IMR-90 (cell line): ENCODE measurements at regions not wholly inside any gene's neighbourhood (a gene's known extent, or its start where the extent isn't known, plus 50 kb on each side); places are given as distances from the start of the nearest gene placed in this dataset.

Experiments
- ATAC-seq: fragments of 200-7000 bp; cut with Tn5 transposase; 2 replicates; pipeline ENCODE4 v1.9.1; 2020; ENCODE audit warnings: low read depth, mild to moderate bottlenecking, moderate library complexity
- BruUV-seq: library from RNA; stranded (reverse); fragments of 400-500 nt; replicated peaks from 2 replicates; lab custom pipeline; 2021; lab: Mats Ljungman, UMichigan
- CTCF ChIA-PET: fragments of 300-600 bp; formaldehyde crosslinking; extraction: SDS; loops from one replicate; lab custom pipeline; 2021; ENCODE audit warnings: antibody characterized with exemption; lab: Yijun Ruan, JAX
- POLR2A ChIA-PET: fragments of 300-600 bp; sonication (Branson Sonifier 250); formaldehyde crosslinking; loops from one replicate; lab custom pipeline; 2022; ENCODE audit warnings: antibody characterized with exemption; ENCODE audit not compliant: unreplicated experiment; lab: Charles Lee
- DNase-seq: peaks from one replicate; pipeline ENCODE4 v3.0.0; 2013
- H2AFZ ChIP-seq: replicated peaks from 2 replicates; pipeline ENCODE3; 2013; ENCODE audit warnings: low read length, mild to moderate bottlenecking; ENCODE audit not compliant: poor library complexity
- H2AK5ac ChIP-seq: 2 replicates; pipeline ENCODE4 v1.6.1; 2013; ENCODE audit warnings: low read depth, low read length, inconsistent platforms
- H2AK9ac ChIP-seq: replicated peaks from 2 replicates; pipeline ENCODE3; 2013; ENCODE audit warnings: mild to moderate bottlenecking, low read depth, low read length, moderate library complexity; ENCODE audit not compliant: poor library complexity
- H2BK120ac ChIP-seq: 2 replicates; pipeline ENCODE4 v1.6.1; 2013; ENCODE audit warnings: low read depth, low read length, inconsistent platforms
- H2BK15ac ChIP-seq: 3 replicates; pipeline ENCODE4 v1.6.1; 2013; ENCODE audit warnings: low read depth, low read length, inconsistent platforms
- H2BK20ac ChIP-seq: 2 replicates; pipeline ENCODE4 v1.6.1; 2013; ENCODE audit warnings: low read depth, mild to moderate bottlenecking, inconsistent platforms, low read length, moderate library complexity
- H2BK5ac ChIP-seq: 2 replicates; pipeline ENCODE4 v1.6.1; 2013; ENCODE audit warnings: mild to moderate bottlenecking, low read depth, low read length, inconsistent platforms; ENCODE audit not compliant: poor library complexity, severe bottlenecking
- H3K14ac ChIP-seq: replicated peaks from 2 replicates; pipeline ENCODE4 v1.6.1; 2013; ENCODE audit warnings: low read depth, low read length, inconsistent platforms
- H3K18ac ChIP-seq: 2 replicates; pipeline ENCODE4 v1.6.1; 2013; ENCODE audit warnings: low read depth, low read length, control low read depth
- H3K23ac ChIP-seq: 2 replicates; pipeline ENCODE4 v1.6.1; 2013; ENCODE audit warnings: low read depth, low read length, inconsistent platforms
- H3K27ac ChIP-seq: 2 replicates; pipeline ENCODE4 v1.5.1; 2013; ENCODE audit warnings: mild to moderate bottlenecking, control low read depth, low read length; ENCODE audit not compliant: insufficient read depth
- H3K27me3 ChIP-seq: 2 replicates; pipeline ENCODE4 v1.6.1; 2013; ENCODE audit warnings: low read length; ENCODE audit not compliant: control insufficient read depth, insufficient read depth
- H3K36me3 ChIP-seq: 2 replicates; pipeline ENCODE4 v1.6.1; 2013; ENCODE audit warnings: low read length, mixed read lengths; ENCODE audit not compliant: control insufficient read depth, insufficient read depth
- H3K4ac ChIP-seq: 2 replicates; pipeline ENCODE4 v1.6.1; 2013; ENCODE audit warnings: low read depth, low read length, inconsistent platforms
- H3K4me1 ChIP-seq: 2 replicates; pipeline ENCODE4 v1.6.1; 2013; ENCODE audit warnings: low read length, mixed read lengths; ENCODE audit not compliant: control insufficient read depth, insufficient read depth
- H3K4me2 ChIP-seq: 2 replicates; pipeline ENCODE4 v1.6.1; 2013; ENCODE audit warnings: low read depth, mild to moderate bottlenecking, control low read depth, low read length, moderate library complexity
- H3K4me3 ChIP-seq: 2 replicates; pipeline ENCODE4 v1.5.1; 2013; ENCODE audit warnings: low read depth, mild to moderate bottlenecking, control low read depth, low read length, moderate library complexity; ENCODE audit not compliant: insufficient read depth
- H3K56ac ChIP-seq: 2 replicates; pipeline ENCODE4 v1.6.1; 2013; ENCODE audit warnings: low read length, inconsistent platforms; ENCODE audit not compliant: insufficient read depth; ENCODE audit errors: extremely low read depth
- H3K79me1 ChIP-seq, 2 experiments: 2 replicates each; pipeline ENCODE4 v1.6.1; 2013; ENCODE audit warnings: low read length in 2 of 2, inconsistent platforms in 1 of 2, low read depth in 1 of 2
- H3K9ac ChIP-seq: 2 replicates; pipeline ENCODE4 v1.6.1; 2013; ENCODE audit warnings: low read depth, low read length, control low read depth
- H3K9me1 ChIP-seq: 2 replicates; pipeline ENCODE4 v1.6.1; 2013; ENCODE audit warnings: low read length, inconsistent platforms; ENCODE audit not compliant: insufficient read depth
- H3K9me3 ChIP-seq: 2 replicates; pipeline ENCODE4 v1.6.1; 2013; ENCODE audit warnings: low read length; ENCODE audit not compliant: control insufficient read depth, insufficient read depth
- H4K20me1 ChIP-seq: 2 replicates; pipeline ENCODE4 v1.6.1; 2013; ENCODE audit warnings: low read length, inconsistent platforms; ENCODE audit not compliant: insufficient read depth
- H4K5ac ChIP-seq: 2 replicates; pipeline ENCODE4 v1.6.1; 2013; ENCODE audit warnings: mild to moderate bottlenecking, low read depth, low read length, control low read depth
- H4K8ac ChIP-seq, 2 experiments: 2 replicates each; pipeline ENCODE4 v1.6.1; 2013; ENCODE audit warnings: low read depth in 2 of 2, low read length in 2 of 2, control low read depth in 1 of 2, inconsistent platforms in 1 of 2
- H4K91ac ChIP-seq: 2 replicates; pipeline ENCODE4 v1.6.1; 2013; ENCODE audit warnings: low read depth, low read length, inconsistent platforms; ENCODE audit not compliant: insufficient read depth
- BHLHE40 ChIP-seq: fragments of 150-350 bp; IDR thresholded peaks from 2 replicates; pipeline ENCODE4 v1.6.1; 2016; ENCODE audit warnings: mild to moderate bottlenecking, low read depth, low read length
- CEBPB ChIP-seq: IDR thresholded peaks from 2 replicates; pipeline ENCODE4 v1.6.1; 2012; ENCODE audit warnings: low read depth, low read length, improper control_type of control experiment
- CHD1 ChIP-seq: IDR thresholded peaks from 2 replicates; pipeline ENCODE4 v1.6.1; 2012; ENCODE audit warnings: low read depth, low read length, improper control_type of control experiment
- CTCF ChIP-seq: conservative IDR thresholded peaks from 2 replicates; pipeline ENCODE4 v1.5.1; 2012; ENCODE audit warnings: mild to moderate bottlenecking, low read depth, low read length, improper control_type of control experiment
- ELK1 ChIP-seq: fragments of 150-350 bp; IDR thresholded peaks from 2 replicates; pipeline ENCODE4 v1.6.1; 2016; ENCODE audit warnings: low read depth, mild to moderate bottlenecking, low read length, moderate library complexity, borderline replicate concordance
- FOS ChIP-seq: fragments of 150-350 bp; IDR thresholded peaks from 2 replicates; pipeline ENCODE4 v1.6.1; 2016; ENCODE audit warnings: low read depth, low read length
- MAFK ChIP-seq: IDR thresholded peaks from 2 replicates; pipeline ENCODE4 v1.6.1; 2012; ENCODE audit warnings: low read depth, low read length, improper control_type of control experiment
- MAZ ChIP-seq: IDR thresholded peaks from 2 replicates; pipeline ENCODE4 v1.6.1; 2012; ENCODE audit warnings: low read depth, mild to moderate bottlenecking, low read length, improper control_type of control experiment, moderate library complexity, borderline replicate concordance
- MXI1 ChIP-seq: IDR thresholded peaks from 2 replicates; pipeline ENCODE4 v1.6.1; 2012; ENCODE audit warnings: low read depth, mild to moderate bottlenecking, low read length, moderate library complexity, borderline replicate concordance
- NFE2L2 ChIP-seq: fragments of 150-350 bp; IDR thresholded peaks from 2 replicates; pipeline ENCODE4 v1.6.1; 2016; ENCODE audit warnings: low read depth, mild to moderate bottlenecking, low read length
- POLR2A ChIP-seq: IDR thresholded peaks from 2 replicates; pipeline ENCODE4 v1.6.1; 2012; ENCODE audit warnings: mild to moderate bottlenecking, low read depth, low read length
- RAD21 ChIP-seq: IDR thresholded peaks from 2 replicates; pipeline ENCODE4 v1.6.1; 2012; ENCODE audit warnings: low read length, improper control_type of control experiment
- RCOR1 ChIP-seq: IDR thresholded peaks from 2 replicates; pipeline ENCODE4 v1.6.1; 2012; ENCODE audit warnings: mild to moderate bottlenecking, low read length, improper control_type of control experiment; ENCODE audit not compliant: insufficient replicate concordance
- RFX5 ChIP-seq: IDR thresholded peaks from 2 replicates; pipeline ENCODE4 v1.8.0; 2012; ENCODE audit warnings: low read depth, mild to moderate bottlenecking, low read length, moderate library complexity
- SMC3 ChIP-seq: fragments of 150-350 bp; IDR thresholded peaks from 2 replicates; pipeline ENCODE4 v1.6.1; 2016; ENCODE audit warnings: low read depth, mild to moderate bottlenecking, antibody characterized with exemption, low read length, moderate library complexity
- WGBS, 2 experiments: methylation state at CpG; one replicate each; pipeline versions ENCODE4 v1.1.5 to v1.1.7; 2013; ENCODE audit warnings: missing lambda C conversion rate in 2 of 2; ENCODE audit not compliant: insufficient read length in 1 of 2; ENCODE audit errors: extremely low coverage in 2 of 2; 5-methylcytosine and 5-hydroxymethylcytosine counted together
- dilution Hi-C: fragments of 300-500 bp; cut with HindIII; formaldehyde crosslinking; loops from one replicate; pipeline ENCODE4 v1.14.3; 2018; ENCODE audit warnings: low sequenced_read_pairs; ENCODE audit not compliant: unreplicated experiment
- in situ Hi-C: fragments of 300-500 bp; cut with MboI; formaldehyde crosslinking; loops from 3 replicates; pipeline ENCODE4 v1.14.3; 2019; ENCODE audit warnings: low sequenced_read_pairs, inconsistent platforms, mixed read lengths
- intact Hi-C: fragments of 100-400 bp; cut with micrococcal nuclease; formaldehyde crosslinking; loops from 2 replicates; pipeline ENCODE4 v1.10.0; 2022
- TF ChIP-seq, protein P1 (sequence below): fragments of 150-350 bp; IDR thresholded peaks from 2 replicates; pipeline ENCODE4 v1.6.1; 2017; ENCODE audit warnings: mild to moderate bottlenecking, antibody characterized with exemption, low read length, low read depth

- in situ Hi-C loops = no loop called here
- no peak overlapping the region for H3K9ac ChIP-seq
- no TSS peak for BruUV-seq
- no peaks in the 10 kb centered on the region for H3K36me3 ChIP-seq
- intact Hi-C loops = no loop called here
- no peak overlapping the region for H4K91ac ChIP-seq
- H2AK5ac ChIP-seq = no peak overlapping the region
- 50% methylated on average over 2 of the region's 7 CpGs; no CpG with 5 or more reads in 1 of the 2 experiments for WGBS, 2 experiments
- H3K9me1 ChIP-seq = no peaks in the 10 kb centered on the region
- DNase-seq (no peak), ATAC-seq (no peak)
- H2AFZ ChIP-seq = no peak overlapping the region
- no peak overlapping the region for H3K4me3 ChIP-seq
- dilution Hi-C loops = no loop called here
- no peak overlapping the region for H3K23ac ChIP-seq
- H3K4me1 ChIP-seq = no peaks in the 10 kb centered on the region
- ChIA-PET POLR2A (no interaction called here), CTCF (no interaction called here)
- no peak overlapping the region for H4K5ac ChIP-seq
- no peak overlapping the region for H3K56ac ChIP-seq
- H3K27me3 ChIP-seq = no peaks in the 10 kb centered on the region
- no peak overlapping the region for H2BK5ac ChIP-seq
- TF ChIP-seq FOS (no peak), MAZ (no peak), MAFK (no peak), ELK1 (no peak), CHD1 (no peak), BHLHE40 (no peak), NFE2L2 (no peak), CTCF (no peak), RAD21 (no peak), SMC3 (no peak), CEBPB (no peak), RFX5 (no peak), POLR2A (no peak), MXI1 (no peak), RCOR1 (no peak)
- TF ChIP-seq, protein P1, sequence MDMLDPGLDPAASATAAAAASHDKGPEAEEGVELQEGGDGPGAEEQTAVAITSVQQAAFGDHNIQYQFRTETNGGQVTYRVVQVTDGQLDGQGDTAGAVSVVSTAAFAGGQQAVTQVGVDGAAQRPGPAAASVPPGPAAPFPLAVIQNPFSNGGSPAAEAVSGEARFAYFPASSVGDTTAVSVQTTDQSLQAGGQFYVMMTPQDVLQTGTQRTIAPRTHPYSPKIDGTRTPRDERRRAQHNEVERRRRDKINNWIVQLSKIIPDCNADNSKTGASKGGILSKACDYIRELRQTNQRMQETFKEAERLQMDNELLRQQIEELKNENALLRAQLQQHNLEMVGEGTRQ = no peak
- H2BK120ac ChIP-seq = no peak overlapping the region
- no peak overlapping the region for H3K4ac ChIP-seq
- no peak overlapping the region for H3K4me2 ChIP-seq
- no peak overlapping the region for H2AK9ac ChIP-seq
- no peak overlapping the region for H3K14ac ChIP-seq
- no peak overlapping the region for H3K18ac ChIP-seq
- no peaks in the 10 kb centered on the region for H3K79me1 ChIP-seq
- H2BK15ac ChIP-seq = no peak overlapping the region
- no peak overlapping the region for H3K27ac ChIP-seq
- no peaks in the 10 kb centered on the region for H4K20me1 ChIP-seq
- H4K8ac ChIP-seq = no peak overlapping the region
- no peak overlapping the region for H2BK20ac ChIP-seq
- H3K9me3 ChIP-seq = peaks cover 37% of the 10 kb centered on the region
Observed at GRCh38 chr13:112136095-112136494, 69.1 kb downstream of the SOX1 start.
